ENCODE measurements at regions not wholly inside any gene's neighbourhood (a gene's known extent, or its start where the extent isn't known, plus 50 kb on each side); places are given as distances from the start of the nearest gene placed in this dataset.

GRCh38 chr1:164310166-164310565 is 248.8 kb upstream of the PBX1 start:
- TF ChIP-seq CTCF (IDR thresholded peaks at IDR 0.05) (no peak), POLR2A (IDR thresholded peaks at IDR 0.05) (no peak)
